Adrenal gland (tissue), 5 donors: ENCODE measurements at regions not wholly inside any gene's neighbourhood (a gene's known extent, or its start where the extent isn't known, plus 50 kb on each side); places are given as distances from the start of the nearest gene placed in this dataset.

ENCODE experiments used
- POLR2A ChIP-seq, 2 donors: fragments of 450-650 bp; IDR thresholded peaks; one replicate each; pipeline ENCODE4 v1.6.1; 2017; ENCODE audit warnings: antibody characterized with exemption in 2 of 2, mild to moderate bottlenecking in 2 of 2, moderate library complexity in 1 of 2
- TF ChIP-seq, protein P1 (sequence below), 6 experiments: fragments of 450-650 bp in 4 of 6; fragments of 200-600 bp in 2 of 6; sonication (generic) in 1 of 6; IDR thresholded peaks; 1 replicate in 5 of 6; 2 replicates in 1 of 6; pipeline versions ENCODE4 v1.5.1 to v1.8.0; 2016 to 2021; ENCODE audit warnings: antibody characterized with exemption in 6 of 6, mild to moderate bottlenecking in 2 of 6, moderate library complexity in 1 of 6
- donor health status: DM: no; HTN: no; CAD: no.

DNA sequence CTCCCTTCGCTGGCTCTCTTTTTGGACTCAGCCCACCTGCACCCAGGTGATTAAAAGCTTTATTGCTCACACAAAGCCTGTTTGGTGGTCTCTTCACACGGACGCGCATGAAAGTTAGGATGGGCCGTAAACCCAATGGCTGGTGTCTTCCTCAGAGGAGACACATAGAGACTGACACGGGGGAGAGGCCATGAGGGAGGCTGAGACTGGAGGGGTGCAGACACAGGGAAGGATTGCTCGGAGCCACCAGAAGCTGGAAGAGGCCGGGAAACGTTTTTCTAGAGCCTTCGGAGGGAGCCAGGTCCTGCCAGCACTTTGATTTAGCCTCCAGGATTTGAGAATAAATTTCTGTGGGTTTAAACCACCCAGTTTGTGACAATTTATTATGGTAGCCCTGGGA lies 274.9 kb downstream of the AGTPBP1 start:
- TF ChIP-seq, protein P1, sequence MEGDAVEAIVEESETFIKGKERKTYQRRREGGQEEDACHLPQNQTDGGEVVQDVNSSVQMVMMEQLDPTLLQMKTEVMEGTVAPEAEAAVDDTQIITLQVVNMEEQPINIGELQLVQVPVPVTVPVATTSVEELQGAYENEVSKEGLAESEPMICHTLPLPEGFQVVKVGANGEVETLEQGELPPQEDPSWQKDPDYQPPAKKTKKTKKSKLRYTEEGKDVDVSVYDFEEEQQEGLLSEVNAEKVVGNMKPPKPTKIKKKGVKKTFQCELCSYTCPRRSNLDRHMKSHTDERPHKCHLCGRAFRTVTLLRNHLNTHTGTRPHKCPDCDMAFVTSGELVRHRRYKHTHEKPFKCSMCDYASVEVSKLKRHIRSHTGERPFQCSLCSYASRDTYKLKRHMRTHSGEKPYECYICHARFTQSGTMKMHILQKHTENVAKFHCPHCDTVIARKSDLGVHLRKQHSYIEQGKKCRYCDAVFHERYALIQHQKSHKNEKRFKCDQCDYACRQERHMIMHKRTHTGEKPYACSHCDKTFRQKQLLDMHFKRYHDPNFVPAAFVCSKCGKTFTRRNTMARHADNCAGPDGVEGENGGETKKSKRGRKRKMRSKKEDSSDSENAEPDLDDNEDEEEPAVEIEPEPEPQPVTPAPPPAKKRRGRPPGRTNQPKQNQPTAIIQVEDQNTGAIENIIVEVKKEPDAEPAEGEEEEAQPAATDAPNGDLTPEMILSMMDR (IDR thresholded peaks at IDR 0.05) = no peak
- no peak for TF ChIP-seq POLR2A (IDR thresholded peaks at IDR 0.05)
